ENCODE measurements at regions not wholly inside any gene's neighbourhood (a gene's known extent, or its start where the extent isn't known, plus 50 kb on each side); places are given as distances from the start of the nearest gene placed in this dataset.
"Not testable (repeated sequence)": the region's sequence is repeated elsewhere in the genome, so short reads cannot be mapped to it uniquely, and the experiment has no call there.

DNA sequence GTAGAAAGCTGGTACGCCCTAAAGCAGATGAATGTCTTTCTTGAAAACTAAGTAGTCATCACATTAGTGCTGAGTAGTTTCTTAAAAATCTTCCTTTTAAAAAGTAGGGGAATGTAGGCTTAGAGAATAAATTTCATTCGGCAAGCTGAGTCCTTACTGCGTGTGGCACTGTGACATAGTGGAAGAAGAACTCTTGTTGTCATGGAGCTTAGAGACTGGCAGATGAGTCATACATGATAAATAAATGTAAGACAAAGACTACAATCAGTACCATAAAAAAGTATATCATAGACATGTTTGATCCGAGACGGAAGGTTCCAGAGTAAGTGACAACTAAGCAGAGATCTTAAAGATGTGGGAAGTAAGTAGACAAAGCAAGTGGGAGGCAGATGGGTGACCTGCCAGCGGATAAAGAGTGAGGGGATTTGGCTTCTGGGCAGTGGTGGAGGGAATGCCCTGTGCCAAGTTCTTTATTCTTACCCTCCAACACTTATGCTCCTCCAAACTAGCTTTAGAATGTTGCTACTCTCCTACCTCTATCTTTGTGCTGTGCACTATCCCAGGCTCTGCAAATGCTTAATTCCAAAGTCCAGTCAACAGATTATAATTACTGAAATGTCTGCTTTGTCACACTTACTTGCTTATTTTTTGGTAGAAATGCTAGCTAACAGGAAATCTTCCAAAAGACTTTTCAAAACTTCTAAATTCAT is 608.5 kb upstream of the USP24 start:
- no peak for DNase-seq (ENCODE audit: low read depth)

- no peak for DNase-seq (ENCODE audit: low read depth)
Observed at GRCh38 chr1:55822891-55823290, 607.7 kb upstream of the USP24 start.

DNA sequence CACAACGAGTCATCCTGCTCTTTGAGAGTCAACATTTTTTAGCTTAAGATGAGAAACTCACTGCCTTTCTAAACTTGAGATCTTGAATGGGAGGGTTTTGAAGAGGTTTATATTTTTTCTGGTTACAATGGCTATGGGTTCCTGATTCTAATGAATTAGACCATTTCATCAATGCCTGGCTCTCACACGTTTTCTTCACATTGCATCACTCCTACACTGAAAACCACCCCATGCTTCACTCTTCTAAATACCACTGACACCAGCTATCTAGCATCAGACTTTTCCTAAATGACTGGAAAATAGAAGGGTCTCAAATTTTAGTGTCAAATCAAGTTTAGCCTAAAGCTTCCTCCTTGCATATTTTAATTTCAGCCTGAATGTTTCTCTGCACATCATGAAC is 606.1 kb upstream of the USP24 start:
- DNase-seq (ENCODE audit: low read depth) = no peak

- no peak for DNase-seq (ENCODE audit: low read depth)
Observed at GRCh38 chr1:55820501-55820900, 605.3 kb upstream of the USP24 start.

- DNase-seq (ENCODE audit: low read depth) = no peak
Observed at GRCh38 chr1:55819011-55819410, 603.8 kb upstream of the USP24 start.

GRCh38 chr1:55816456-55817426 is 601.6 kb upstream of the USP24 start:
- no peak for DNase-seq (ENCODE audit: low read depth)

DNA sequence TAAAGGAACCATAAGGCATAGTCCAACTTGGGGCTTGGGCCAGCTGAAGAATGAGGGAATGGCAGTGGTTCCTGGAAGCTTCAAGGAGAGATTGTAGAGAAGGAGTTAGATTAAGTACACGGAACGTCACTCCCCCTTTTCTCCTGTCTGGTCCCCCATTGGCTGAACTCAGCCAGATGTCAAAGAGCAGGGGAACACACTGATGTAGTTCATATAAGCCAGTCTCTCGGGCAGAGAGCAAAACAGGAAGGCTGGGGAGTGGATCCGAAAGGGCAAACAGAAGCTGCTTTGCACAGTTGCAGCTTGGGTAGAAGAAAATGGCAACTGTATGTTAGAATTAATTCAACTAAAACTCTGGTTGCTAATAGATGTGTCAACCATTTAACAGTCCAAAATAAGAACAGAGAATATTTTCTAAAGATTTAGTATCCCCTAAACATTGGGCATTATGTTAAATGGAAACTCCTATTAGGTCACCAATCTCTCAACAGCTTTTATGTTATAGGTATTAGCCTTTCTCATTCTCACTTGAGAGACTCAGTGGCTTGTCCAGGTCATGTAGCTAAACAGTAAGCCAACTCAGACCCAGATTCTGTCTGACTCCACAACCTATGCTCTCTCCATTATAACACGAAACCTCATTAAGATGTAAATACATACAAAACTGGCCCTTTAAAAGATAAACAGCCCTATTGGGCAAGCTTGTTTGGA is 600.7 kb upstream of the USP24 start:
- DNase-seq (ENCODE audit: low read depth) = no peak

DNA sequence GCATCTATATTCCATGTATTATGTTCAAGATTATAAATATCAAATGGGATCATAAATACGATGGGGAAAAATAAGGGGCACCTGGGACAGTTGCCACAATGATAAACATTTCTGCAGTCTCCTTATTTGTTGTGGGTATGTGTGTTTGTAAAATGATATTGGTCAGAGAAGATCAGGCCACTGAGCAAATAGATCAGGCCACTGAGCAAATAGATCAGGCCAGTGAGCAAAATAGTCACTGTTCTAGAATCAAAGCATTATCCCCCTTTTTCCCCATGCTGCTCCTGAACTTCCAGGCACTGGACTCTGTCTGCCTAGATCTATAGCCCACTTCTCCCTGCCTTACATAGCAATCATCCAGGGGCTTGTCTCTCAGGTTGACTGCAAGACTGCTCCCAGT is 599.8 kb upstream of the USP24 start:
- no peak for DNase-seq (ENCODE audit: low read depth)

GRCh38 chr1:55813618-55814017 is 598.5 kb upstream of the USP24 start:
- DNase-seq (ENCODE audit: low read depth) = peak; percentile 81

GRCh38 chr1:55812281-55812680 is 597.1 kb upstream of the USP24 start:
- DNase-seq (ENCODE audit: low read depth) = no peak

- DNase-seq (ENCODE audit: low read depth) = no peak
Observed at GRCh38 chr1:55808263-55808662, 593.1 kb upstream of the USP24 start.

DNA sequence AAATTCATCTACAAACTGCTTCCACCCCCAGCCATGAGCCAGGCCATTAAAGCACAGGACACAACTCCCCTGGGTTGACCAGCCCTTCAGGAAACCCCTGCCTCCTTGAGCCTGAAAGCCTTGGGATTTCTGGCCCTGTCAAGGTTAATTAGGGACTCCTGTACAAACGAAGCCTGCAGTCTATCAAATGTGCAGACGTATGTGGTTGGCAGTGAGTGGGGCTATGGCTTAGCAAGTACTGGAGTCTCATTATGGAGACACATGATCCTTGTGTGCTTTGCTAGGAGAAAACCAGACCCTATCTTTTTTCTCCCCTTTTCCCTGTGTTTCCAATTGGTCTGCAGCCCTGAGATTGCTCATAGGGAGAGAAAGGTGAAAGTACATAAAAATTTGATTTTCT is 588.3 kb upstream of the USP24 start:
- DNase-seq (ENCODE audit: low read depth) = no peak

- no peak for DNase-seq (ENCODE audit: low read depth)
Observed at GRCh38 chr1:55801481-55801880, 586.3 kb upstream of the USP24 start.

DNA sequence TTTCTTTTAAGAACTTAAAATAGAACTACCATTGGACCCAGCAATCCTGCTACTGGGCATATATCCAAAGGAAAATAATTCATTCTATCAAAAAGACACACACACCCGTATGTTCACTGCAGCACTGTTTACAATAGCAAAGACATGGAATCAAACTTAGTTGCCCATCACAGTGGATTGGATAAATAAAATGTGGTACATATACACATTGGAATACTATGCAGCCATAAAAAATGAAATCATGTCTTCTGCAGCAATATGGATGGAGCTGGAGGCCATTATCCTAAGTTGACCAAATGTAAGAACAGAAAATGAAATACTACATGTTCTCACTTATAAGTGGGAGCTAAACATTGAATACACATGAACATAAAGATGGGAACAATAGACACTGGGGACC is 585.3 kb upstream of the USP24 start:
- no peak for DNase-seq (ENCODE audit: low read depth)

- DNase-seq (ENCODE audit: low read depth) = no peak
Observed at GRCh38 chr1:55793856-55794255, 578.7 kb upstream of the USP24 start.

- DNase-seq (ENCODE audit: low read depth) = no peak
Observed at GRCh38 chr1:55792870-55793269, 577.7 kb upstream of the USP24 start.

DNA sequence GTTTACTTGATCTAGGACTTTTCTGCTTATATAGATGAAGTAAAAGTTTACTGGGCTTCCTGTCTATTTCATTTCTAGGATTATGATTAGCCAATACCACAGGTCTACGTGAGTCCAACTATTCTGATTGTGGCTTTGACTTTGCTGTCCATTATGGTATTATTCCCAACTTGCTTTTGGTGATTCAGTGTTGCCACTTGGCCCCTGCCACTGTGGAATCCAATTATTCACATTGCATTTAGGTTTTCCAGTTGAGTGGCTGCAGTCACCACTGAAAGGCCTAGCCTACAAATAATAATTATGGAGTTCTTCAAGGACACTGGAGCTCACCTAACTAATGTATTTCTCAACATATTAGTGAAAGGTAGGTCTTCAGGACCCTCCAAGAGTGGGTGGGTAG is 574.3 kb upstream of the USP24 start:
- no peak for DNase-seq (ENCODE audit: low read depth)

- no peak for DNase-seq (ENCODE audit: low read depth)
Observed at GRCh38 chr1:55786396-55786795, 571.2 kb upstream of the USP24 start.

DNA sequence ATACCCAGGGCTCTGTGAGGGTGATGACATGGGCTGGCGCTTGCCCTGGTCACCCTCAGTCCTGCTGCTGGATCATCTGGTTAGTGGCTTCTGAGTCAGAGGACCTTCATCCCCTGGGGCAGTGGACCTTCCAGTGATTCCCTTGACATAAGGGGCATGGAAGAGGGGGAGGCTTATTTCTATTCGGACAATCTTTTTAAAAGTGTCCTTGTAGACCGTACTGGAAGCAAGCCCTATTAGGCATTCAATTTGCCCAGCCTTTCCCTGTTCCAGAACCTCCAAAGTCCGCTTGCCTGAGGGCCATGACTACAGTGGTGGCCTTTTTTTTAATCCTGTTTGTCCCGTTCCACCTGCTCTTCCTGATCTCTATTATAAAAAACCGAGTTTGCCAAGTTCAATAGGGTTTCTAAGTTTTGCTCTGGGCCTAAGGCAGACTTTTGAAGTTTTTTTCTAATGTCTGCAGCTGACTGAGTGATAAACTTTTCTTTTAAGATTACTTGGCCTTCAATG is 569.8 kb upstream of the USP24 start:
- not testable (repeated sequence) for DNase-seq (ENCODE audit: low read depth)

GRCh38 chr1:55781944-55782482 is 566.8 kb upstream of the USP24 start:
- peak; percentile 80 for DNase-seq (ENCODE audit: low read depth)

DNA sequence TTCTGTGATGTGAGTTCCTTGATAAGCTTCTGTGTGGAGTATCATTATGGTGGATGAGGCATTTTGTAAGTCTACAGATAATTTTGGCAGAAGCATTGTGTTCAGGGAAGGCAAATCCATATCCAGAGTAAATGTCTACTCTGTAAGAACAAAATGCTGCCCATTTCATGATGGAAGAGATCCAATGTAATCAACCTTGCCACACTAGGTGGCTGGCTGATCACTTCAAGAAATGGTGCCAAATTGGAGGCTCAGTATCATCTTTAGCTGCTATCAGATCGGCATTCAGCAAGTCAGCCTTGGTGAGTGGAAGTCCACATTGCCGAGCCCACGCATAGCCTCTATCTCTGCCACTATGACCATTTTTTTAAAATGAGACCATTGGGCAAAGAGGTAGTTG is 565.8 kb upstream of the USP24 start:
- no peak for DNase-seq (ENCODE audit: low read depth)

- no peak for DNase-seq (ENCODE audit: low read depth)
Observed at GRCh38 chr1:55777545-55777944, 562.4 kb upstream of the USP24 start.
